Adrenal gland (tissue), 5 donors: ENCODE measurements at regions not wholly inside any gene's neighbourhood (a gene's known extent, or its start where the extent isn't known, plus 50 kb on each side); places are given as distances from the start of the nearest gene placed in this dataset.

Experiments used
- POLR2A ChIP-seq, 2 donors: fragments of 450-650 bp; IDR thresholded peaks; one replicate each; pipeline ENCODE4 v1.6.1; 2017; ENCODE audit warnings: antibody characterized with exemption in 2 of 2, mild to moderate bottlenecking in 2 of 2, moderate library complexity in 1 of 2
- TF ChIP-seq, protein P1 (sequence below), 6 experiments: fragments of 450-650 bp in 4 of 6; fragments of 200-600 bp in 2 of 6; sonication (generic) in 1 of 6; IDR thresholded peaks; 1 replicate in 5 of 6; 2 replicates in 1 of 6; pipeline versions ENCODE4 v1.5.1 to v1.8.0; 2016 to 2021; ENCODE audit warnings: antibody characterized with exemption in 6 of 6, mild to moderate bottlenecking in 2 of 6, moderate library complexity in 1 of 6
- donor health status: DM: no; HTN: no; CAD: no.

GRCh38 chr16:5607169-5607568 is 509.6 kb upstream of the EEF2KMT start:
- TF ChIP-seq, protein P1, sequence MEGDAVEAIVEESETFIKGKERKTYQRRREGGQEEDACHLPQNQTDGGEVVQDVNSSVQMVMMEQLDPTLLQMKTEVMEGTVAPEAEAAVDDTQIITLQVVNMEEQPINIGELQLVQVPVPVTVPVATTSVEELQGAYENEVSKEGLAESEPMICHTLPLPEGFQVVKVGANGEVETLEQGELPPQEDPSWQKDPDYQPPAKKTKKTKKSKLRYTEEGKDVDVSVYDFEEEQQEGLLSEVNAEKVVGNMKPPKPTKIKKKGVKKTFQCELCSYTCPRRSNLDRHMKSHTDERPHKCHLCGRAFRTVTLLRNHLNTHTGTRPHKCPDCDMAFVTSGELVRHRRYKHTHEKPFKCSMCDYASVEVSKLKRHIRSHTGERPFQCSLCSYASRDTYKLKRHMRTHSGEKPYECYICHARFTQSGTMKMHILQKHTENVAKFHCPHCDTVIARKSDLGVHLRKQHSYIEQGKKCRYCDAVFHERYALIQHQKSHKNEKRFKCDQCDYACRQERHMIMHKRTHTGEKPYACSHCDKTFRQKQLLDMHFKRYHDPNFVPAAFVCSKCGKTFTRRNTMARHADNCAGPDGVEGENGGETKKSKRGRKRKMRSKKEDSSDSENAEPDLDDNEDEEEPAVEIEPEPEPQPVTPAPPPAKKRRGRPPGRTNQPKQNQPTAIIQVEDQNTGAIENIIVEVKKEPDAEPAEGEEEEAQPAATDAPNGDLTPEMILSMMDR (IDR thresholded peaks at IDR 0.05), result no peak
- TF ChIP-seq POLR2A (IDR thresholded peaks at IDR 0.05), result no peak
